NCI-H69 (cell line): ENCODE measurements at regions not wholly inside any gene's neighbourhood (a gene's known extent, or its start where the extent isn't known, plus 50 kb on each side); places are given as distances from the start of the nearest gene placed in this dataset.
"Not testable (repeated sequence)": the region's sequence is repeated elsewhere in the genome, so short reads cannot be mapped to it uniquely, and the experiment has no call there.

Experiments
- DNase-seq: peaks from one replicate; lab custom pipeline; 2025; lab: John Stamatoyannopoulos, UW

DNA sequence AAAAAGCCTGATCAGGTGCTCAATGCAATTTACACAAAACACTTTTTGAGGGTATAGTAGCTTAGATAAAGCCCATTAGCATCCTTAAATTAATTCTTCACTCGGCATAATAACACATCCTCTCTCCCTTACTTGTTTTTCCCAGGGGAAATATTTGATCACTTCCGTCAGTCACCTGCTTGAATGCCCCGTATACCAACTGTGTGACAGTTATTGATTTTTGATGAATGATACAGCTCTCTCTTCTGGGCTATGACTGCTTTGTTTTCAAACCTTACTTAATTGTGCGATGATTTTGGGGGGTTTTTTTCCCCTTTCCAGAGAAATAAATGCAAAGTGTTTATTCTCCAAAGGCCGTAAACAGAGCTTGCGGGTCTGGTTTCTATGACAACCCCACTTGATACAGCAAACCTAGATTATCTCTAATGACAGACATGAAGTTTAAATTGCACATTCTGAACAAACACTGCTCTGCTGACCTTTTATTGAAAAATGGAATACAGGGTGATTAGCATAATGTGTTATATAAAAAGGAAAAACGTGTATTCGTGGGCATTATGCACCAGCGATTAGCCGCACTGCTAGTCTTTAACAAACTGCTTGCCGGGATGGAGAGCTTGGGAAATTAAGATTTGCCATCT lies 78.4 kb upstream of the NANOS1 start:
- DNase-seq = peak; percentile 6

DNA sequence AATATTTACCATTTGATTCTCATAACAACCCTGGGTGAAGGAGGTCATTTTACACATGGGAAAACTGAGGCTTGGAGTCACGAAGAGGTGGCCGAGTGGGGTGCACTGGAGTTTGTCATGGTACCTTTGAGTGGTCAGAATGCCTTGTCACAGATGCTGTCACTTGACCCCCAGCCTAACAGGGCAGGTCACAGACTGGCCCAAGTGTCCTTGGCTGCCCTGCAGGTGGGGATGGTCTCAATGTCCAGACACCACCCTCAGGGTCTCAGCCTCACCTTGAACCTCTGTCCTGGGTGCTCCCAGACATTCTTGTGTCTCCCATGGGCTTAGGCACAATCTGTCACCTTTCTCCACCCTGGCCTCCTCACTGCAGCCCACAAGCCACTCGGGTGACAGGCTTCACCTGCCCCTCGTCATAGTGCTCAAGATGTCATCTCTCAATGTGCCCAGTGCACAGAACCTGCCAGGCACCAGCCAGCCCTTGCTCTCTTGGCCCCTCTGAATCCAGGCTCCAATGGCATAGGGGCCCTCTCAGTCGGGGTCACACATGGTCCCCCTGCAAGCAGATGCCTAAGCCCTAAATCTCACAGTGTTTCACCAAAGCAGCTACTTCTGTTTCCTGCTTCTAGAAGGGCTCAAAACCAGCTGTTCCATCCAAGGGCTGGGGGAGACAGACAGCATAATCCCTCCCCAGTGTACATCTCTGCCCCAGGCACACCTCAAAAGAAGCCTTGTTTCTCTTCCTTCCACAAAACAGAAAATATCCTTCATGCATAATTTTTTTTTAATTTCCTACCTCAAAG lies 76.8 kb upstream of the NANOS1 start:
- DNase-seq = no peak

DNA sequence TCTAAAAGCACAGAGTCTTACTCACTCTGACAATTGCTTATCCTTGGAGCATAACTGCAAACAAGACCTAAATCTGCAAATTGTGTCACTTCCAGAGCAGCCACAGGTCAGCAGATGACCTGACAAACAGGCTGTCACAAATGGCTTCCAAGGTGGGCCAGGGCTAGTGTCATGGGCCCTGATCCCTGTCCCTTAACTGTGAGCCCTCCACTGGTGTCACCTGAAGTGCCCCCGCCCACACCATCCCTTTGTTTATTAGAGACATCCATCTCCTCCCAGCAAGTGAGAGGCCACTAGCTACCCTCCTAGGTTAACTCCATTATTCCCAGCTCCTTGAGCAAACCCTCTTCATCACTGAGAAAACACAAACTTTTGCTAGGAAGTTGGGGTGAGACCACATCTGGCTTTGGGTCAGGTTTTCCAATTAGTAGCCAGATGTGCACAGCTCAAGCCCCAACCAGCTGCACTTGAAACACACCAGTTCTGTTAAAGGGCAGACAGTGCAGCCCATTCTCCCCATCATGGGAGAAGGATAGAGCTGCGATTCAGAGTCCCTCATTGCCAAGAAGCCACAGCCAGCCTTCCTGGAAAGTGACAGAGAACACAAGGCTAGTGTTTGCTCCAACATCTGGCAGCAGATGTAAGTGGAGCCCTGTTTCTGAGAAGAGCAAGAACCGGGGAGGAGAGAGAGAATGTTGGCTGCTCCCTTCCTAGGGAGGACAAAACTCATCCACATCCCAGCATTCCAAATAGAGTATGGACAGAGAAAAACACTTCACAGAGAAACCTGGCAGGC lies 75.7 kb upstream of the NANOS1 start:
- DNase-seq = no peak

DNA sequence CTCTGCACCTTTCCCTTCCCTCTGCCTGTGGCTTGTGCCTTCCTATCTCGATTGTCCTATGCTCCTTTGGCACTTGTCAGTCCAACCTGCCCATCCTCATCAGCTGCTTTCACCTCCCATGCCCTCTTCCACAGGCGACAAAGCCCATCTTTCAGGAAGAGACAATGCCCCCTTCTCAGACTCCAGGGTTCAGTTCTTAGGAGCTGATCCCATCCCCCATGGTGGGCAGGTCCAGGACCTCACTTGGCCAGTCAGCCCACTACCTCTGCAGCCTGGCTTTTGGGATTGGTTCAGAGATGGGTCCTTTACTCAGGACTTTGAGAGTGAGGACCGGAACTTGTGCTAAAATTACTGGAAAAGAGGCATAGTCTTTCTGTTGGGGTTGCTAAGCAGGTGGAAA lies 74.0 kb upstream of the NANOS1 start:
- DNase-seq = no peak

DNA sequence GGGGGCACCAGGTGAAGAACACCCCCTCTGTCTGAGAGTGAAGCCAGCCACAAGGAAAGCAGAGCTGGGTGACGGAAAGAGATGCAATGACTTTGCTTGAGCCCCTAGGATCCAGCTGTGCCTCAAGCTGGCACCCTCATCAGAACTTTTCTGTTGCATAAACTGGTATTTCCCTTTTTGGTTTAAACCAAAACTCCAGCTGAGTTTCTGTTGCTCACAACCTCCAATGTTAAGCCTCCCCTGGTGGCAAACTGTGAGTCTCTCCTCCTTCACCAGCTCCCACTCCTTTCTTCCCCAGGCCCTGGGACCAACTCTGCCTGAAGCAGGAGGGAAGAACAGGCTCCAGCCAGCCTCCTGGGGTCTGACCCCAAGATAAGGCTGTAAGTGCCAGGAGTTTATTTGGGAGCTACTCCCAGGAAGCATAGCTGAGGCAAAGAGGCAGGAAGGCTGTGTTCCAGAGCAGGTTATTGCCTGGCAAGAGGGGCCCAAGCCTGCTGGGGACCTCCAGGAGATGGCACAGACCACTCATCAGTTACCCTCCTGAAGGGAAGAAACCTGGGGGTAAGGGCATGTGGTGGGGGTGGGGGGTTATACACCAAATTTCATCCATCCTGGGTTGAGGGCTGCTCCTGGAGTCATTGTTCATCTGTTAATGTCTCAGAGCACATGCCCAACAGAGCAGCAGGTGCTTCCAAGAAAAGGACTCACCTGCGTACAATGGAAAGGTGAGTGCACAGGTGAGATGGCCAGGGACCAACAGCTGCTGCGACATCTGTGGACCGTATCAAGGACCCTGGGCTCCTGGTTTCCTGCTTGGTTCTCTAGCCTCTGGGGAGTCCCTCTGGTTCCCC lies 73.3 kb upstream of the NANOS1 start:
- DNase-seq = peak; percentile 32

DNA sequence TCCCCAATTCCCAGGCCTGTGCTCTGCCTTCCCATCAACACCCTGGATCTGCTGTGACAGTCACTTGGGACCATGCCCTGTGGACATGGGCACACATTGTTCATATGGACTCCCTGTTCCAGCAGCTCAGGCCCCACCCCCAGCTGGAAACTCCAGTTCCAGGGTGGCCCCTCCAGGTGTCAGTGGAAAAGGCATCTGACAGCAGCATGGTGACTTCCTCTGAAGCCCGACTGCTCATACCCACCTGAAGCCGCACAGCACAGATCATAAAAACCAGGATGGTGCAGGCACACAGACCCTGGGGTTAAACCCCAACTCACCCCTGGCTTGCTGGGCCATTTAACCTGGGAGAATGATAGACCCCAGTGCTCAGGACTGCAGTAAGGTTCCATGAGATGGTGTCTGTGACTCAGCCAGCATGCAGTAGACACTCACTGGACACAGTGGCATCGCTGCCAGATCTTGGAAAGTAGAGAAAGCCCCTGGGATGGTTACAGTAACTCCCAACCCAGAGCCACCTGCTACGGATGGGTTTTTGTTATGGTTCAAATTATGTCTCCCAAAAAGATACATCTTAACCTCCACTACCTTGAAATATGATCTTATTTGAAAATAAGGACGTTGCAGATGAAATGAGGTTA lies 72.6 kb upstream of the NANOS1 start:
- no peak for DNase-seq

DNA sequence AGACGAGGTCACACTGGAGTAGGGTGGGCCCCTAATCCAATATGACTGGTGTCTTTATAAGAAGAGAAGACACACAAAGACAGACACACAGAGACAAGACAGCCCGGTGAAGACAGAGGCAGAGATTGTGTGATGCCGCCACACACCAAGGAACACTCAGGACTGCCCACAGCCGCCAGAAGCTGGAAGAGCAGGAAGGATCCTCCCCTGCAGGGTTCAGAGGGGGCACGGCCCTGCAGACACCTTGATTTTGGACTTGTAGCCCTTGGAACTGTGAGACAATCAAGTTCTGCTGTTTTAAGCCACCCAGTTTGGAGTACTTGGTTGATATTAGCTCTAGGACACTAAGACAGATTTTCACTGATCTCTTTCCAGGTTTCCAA lies 72.1 kb upstream of the NANOS1 start:
- no peak for DNase-seq

DNA sequence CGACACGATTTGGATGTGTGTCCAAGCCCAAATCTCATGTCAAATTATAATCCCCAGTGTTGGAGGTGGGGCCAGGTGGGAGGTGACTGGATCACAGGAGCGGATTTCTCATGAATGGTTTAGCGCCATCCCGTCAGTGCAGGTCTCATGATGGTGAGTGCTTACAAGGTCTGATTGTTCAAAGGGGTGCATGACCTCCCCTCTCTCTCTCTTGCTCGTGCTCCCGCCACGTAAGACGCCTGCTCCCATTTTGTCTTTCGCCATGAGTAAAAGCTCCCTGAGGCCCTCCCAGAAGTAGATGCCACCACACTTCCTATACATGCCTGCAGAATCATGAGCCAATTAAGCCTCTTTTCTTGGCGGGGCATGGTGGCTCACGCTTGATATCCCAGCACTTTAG lies 71.5 kb upstream of the NANOS1 start:
- no peak for DNase-seq

DNA sequence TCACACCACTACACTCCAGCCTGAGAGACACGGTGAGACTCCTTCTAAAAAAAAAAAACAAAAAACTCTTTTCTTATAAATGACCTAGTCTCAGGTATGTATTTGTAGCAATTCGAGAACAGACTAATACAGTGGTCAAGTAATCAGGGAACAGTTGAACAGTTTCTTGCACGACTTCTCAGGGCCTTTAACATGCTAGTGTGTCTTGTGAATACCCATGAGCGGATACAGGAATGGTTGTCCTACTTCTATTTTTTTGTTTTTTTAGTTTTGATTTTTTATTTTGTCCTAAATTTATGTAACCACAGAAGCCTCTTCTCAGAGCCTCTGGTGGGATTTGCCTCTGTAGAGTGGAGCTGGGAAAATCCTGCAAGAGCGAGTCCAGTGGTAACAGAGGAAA lies 71.0 kb upstream of the NANOS1 start:
- DNase-seq = no peak

DNA sequence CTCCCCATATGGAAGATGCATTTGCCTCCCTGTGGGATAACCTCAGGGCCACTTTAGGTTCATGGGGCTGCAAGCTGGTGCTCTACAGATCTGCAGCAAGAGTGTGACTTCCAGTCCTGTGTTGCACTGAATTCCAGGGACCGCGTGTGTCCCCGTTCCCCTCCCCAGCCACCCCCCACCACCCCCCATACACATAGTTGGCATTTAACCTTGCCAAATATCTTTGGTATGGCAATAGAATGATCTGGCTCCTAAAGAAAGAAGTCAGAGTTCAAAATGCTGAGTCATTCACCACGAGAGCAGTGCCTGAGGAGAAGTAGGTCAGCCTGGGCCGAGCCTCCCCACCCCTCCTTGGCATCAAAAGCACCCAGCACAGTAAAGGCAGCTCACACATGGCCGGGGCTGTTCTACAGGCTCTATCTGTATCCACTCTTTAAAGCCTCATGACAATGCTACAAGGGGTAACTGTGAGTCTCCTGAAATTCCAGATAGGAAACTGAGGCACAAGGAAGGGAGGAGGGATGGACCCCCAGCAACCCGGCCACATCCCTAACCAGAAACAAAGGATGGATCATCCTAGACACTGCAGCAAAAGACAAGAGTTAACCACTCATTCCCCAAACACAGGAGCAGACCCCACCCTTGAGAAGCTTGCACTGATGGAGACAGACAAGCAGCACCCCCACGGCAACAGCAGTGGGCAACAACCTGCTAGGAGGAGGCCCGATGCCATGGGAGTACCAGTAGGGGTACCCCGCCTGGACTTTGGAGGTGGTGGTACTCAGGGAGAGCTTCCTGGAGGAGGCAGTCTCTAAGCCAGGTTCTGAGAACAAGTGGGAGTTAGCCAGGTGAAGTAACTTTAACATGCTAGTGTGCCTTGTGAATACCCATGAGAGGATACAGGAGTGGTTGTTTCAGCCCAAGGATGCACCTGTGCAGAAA lies 70.3 kb upstream of the NANOS1 start:
- DNase-seq = peak; percentile 8

DNA sequence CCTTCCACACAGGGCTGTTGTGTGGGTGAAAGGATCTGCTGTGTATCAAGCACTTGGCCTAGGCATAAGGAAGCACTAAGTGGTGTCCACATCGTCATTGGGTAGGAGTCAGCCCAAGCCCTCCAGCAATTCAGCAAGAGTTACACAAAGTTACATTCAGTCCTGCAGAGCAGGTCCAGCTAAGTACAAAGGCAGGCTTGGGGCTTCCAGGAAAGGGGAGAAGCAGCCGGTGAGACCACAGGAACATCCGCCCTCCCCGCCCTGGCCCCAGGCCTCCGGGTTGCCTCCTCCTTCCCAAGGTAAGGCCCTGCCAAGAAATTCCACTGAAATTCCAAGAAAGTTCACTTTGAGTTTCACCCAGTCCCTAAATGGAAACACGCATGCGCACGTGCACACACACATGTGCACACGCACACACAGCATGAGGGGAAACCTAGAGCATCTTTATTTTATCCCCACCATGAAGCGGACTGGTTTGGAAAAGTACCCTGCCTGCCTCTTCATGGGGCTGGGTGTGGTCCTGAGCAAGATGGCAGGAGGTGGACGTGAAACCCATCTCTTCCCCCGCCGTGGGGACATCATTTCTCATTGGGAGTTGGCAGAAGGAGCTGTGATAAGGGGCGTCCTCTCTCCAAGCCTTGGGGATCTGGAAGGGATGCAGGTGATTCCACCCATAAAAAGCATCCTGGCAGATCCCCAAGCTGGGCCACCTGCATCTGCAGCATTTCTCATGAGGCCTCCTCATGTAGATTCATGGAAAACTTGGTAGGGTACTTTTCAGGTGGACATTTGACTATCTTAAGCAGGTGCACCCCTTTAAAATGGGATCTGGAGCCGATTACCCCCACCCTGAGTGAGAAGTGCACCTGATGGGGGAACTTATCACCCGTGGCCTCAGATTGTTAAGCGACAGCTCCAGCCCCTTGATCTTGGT lies 69.1 kb upstream of the NANOS1 start:
- DNase-seq = no peak

DNA sequence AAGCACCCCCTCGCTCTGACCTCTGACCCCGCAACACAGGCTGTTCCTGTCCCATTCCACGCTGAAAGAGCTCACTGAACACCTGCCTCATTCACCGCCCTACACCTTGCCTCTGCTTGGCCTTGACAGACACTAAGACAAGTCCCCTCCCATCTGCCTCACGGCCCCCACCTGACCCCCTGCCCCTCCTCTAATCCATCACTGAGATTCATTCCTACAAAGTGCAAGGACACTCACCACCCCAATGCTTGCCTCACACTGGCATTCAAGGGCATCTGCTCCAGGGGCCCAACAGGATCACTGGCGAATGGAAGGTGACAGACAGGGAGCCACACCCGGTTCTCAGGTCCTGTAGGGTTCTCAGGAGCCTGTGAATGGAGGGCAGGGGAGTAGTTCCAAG lies 68.1 kb upstream of the NANOS1 start:
- no peak for DNase-seq

DNA sequence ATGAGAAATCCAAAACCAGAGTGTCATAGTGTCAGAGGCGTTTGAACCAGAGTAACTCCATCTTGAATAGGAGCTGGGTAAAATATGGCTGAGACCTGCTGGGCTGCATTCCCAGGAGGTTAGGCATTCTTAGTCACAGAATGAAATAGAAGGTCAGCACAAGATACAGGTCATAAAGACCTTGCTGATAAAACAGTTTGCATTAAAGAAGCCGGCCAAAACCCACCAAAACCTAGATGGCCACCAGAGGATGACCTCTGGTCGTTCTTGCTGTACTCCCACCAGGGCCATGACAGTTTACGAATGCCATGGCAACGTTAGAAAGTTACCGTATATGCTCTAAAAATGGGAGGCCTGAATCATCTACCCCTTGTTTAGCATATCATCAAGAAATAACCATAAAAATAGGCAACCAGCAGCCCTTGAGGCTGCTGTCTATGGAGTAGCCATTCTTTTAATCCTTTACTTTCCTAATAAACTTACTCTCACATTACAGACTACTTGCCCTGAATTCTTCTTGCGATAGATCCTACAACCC lies 67.1 kb upstream of the NANOS1 start:
- DNase-seq = not testable (repeated sequence)

DNA sequence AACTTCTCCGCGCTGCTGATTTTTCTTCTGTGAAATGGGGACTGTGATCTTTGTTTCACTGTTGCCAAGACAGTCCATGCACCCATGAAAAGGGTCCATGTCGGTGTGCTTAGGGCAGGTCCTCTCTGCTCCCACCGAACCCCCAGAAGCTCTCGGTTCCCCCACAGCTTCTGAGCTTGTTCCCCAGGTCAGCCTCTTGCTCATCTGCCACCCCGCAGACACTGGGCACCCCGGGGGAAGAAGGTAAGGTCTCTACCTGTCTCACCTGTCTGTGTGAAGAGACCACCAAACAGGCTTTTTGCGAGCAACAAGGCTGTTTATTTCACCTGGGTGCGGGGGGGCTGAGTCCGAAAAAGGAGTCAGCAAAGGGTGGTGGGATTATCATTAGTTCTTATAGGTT lies 66.2 kb upstream of the NANOS1 start:
- no peak for DNase-seq

DNA sequence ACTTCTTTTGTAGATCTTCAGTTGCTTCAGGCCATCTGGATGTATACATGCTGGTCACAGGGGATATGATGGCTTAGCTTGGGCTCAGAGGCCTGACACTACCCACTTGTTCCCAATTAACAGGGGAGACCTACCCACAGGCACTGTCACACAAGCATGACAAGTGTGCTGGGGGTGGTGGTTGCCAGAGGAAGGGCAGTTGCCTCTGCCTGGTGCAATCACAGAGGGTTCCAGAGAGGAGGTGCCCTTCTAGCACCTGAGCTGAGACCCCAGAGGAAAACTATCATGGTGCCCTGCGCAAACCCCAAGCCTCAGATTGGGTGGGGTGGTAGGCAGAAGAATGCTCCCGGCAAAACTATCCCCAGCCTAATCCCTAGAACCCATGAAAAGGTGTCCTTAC lies 65.6 kb upstream of the NANOS1 start:
- DNase-seq = no peak

DNA sequence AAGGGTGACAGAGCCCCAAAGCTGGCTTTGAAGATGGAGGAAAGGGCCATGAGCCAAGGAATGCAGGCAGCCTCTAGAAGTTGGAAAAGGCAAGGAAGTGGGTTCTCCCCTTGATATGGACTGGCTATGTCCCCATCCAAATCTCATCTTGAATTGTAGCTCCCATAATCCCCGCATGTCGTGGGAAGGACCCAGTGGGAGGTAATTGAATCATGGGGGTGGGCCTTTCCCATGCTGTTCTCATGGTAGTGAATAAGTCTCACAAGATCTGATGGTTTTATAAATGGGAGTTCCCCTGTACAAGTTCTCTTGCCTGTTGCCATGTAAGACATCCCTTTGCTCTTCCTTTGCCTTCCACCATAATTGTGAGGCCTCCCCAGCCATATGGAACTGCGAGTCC lies 65.0 kb upstream of the NANOS1 start:
- DNase-seq = not testable (repeated sequence)

DNA sequence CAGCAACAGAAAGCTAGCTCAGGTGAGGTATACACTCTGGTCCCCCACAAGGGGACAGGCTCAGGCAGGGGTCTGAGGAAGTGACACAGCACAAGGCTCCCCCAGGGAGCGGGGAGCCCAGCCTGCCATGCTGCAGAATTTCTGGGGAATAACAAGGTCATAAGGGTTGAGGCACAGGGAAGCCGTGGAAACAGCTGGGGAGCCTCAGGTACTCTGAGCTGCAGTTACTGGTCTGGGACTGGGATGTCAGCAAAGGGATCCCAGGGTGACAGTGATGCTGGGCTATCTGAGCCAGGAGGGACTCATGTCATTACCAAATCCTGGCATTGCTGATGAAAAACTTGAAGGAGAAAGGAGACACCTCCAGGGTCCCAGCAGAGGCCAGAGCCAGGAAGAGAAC lies 64.4 kb upstream of the NANOS1 start:
- DNase-seq = no peak

DNA sequence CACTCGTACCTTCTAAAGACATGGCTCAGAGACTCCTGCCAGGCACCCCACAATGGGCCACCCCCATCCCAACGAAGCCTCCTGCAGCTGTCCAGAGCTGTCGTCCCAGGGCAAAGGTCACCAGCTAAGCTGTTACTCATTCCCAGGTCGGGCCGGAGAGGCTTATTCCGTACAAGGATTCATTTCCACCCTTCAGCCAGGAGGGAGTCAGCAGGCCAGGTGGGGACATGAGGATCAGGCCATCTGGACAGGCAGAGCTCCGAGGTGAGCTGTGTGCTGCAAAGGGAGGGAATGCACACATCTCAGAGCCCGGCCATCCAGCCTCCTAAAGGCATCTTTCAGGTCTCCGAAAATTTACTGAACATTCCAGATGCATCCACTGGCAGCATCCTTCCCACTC lies 63.9 kb upstream of the NANOS1 start:
- no peak for DNase-seq
